Femur (tissue), 1 donor: ENCODE measurements at regions not wholly inside any gene's neighbourhood (a gene's known extent, or its start where the extent isn't known, plus 50 kb on each side); places are given as distances from the start of the nearest gene placed in this dataset.

Experiments used
- DNase-seq: peaks from one replicate; pipeline ENCODE4 v3.0.0-alpha.2; 2017

- DNase-seq: no peak
These were observed 104.0 kb upstream of the WNT4 start for GRCh38 chr1:22246755-22247480.

DNA sequence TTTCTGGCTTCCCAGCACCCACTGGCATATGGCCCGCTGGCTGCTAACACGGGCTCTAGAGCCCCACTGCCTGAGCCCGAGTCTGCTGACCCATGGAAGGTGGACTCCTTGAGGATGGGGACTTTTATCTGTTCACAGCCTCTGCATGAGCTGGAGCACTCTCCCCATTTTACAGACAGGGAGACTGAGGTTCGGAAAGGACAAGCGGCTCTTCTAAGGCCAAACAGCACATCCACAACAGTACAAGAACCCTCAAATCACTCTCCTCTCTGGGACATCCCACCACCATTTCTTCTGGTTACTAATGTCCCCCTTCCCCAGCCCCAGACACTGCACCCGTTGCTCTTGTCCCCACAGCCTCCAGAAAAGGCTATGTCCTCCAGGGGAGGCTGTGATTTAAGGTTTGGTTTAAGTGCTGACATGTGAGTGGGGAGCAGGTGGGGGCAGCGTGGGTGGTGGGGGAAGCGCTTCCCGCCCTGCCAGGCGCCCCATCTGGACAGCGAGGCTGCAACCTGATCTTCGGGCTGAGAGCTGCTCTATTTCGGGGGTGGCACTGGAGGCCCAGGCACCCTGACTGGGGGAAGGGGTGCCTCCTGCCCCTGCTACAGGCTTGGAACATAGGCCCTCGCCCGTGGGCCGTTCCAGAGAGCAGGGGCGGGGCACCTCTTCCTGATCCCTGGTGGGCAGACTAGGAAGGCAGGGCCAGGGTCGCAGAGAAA, 104.8 kb upstream of the WNT4 start:
- no peak for DNase-seq

DNA sequence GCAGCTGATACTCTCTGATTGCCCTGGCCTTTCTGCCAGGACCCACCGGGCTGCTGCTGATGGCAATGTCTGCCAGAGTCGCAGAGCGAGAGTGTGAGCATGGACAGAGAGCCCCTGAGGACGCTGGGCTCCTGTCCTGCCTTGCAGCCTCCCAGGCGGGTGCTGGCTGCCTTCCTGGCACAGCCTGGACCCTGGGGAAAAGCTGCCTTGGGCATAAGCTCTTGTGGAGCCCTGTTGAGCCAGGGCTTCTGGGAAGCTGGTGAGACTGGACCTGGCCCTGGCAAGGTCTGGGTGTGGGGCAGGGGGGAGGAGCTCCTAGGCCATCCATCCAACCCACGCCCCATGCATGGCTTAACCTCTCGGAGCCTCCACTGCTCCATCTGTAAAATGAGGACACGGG, 105.8 kb upstream of the WNT4 start:
- DNase-seq: no peak

GRCh38 chr1:22249928-22250680, 107.2 kb upstream of the WNT4 start:
- no peak for DNase-seq

DNA sequence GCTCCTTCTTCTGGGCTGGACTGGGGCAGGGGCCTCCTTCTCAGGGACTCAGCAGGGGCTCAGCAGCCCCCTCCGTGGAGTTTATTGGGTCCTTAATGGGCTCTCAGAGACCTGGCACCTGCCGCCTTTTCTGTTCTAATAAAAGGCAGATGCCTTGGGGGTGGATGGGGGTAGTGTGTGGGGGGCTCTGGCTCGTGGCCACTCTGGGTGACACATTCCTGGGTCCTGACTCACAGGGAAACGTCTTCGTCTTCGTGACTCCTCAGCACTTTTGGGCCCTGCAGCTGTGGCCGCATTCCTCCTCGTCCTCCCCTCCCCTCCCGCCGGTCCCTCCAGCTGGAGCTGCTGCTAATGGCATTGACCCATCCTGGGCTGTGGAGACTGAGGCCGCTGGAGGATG, 107.8 kb upstream of the WNT4 start:
- peak; percentile 53 for DNase-seq

GRCh38 chr1:22252251-22252650, 109.4 kb upstream of the WNT4 start:
- no peak for DNase-seq

DNA sequence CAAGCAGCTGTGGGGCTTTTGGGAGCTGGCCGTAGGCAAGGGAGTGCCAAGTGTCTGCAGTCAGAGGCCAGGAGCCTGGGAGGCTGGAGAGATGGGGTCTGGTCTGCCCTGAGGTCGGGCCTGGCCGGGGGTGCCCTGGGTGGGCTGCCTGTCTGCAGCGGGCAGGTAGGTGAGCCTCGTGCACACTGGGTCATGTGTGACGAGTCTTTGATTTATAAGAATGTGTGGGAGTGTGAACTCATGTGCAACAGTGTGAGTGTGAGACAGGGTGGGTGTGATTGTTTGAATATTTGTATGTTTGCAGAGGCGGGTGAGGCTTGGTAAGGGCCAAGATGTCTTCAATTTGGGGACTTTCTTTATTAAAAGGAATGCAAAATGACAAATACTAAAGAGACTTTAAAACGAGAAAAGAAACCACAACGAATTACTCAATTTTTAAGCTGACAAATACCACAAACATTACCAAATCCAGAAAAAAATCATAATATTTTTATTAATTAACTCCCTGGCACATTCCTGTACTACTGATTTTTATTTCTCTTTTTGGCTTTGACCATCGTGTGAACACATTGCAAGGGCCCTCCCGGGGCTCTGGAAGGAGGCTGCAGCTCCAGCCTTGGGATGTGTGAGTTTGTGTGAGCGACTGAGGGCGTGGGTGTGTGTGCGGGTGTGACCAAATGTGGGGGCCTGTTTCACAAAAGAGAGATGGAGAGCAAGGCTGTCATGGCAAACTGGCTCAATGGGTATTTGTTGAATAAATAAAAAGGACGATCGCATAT, 110.3 kb upstream of the WNT4 start:
- DNase-seq: no peak

- DNase-seq: no peak
These were observed 111.9 kb upstream of the WNT4 start for GRCh38 chr1:22254756-22255155.

DNA sequence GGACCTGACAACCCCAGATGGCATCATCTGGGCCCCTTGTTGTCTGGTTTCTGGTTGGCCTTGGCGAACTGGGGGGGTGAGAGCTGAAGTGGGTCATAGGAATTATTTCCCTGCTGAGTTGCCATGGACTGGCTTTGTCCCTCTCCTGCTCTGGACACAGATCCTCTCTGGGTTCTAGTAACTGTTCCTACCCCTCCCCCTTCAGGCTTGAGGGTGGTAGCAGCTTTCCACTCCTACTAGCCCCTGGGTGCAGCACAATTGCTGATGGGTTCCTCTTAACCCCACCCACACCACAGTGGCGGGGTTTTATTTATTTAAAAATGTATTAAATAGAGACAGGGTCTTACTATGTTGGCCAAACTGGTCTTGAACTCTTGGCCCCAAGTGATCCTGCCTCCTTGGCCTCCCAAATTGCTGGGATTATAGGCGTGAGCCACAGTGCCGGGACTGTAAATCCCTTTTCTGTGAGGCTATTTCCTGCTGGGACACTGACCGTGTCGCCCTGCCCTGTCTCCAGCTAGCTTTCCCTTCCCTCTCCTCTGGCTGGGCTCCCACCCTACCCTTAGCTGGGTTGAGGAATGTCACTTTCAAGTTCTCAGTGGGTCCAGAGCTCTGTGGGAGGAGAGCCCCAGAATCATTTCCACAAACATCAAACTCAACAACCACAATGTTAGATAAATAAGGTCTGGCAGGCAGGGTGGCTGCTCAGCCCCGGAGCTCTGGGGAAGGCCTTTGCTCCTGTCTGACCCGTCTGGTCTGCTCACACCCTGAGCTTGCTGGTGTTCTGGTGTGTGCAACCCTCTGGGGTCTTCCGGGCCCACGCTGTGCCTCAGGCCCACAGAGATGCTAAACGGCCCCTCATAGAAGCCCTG, 112.7 kb upstream of the WNT4 start:
- DNase-seq: no peak

DNA sequence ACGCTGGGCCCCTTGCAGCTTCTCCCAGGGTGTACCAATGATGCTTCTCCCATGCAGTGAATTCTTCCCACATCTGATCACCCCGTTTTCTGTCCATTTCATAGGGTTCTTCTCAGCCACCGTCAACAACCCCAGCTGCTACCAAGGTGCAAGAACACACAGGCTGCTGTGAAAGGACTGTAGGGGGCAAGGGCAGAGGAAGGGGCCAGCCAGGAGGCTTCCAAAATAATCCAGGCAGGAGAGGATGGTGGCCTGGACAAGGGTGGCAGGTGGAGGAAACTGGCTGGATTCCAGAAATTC, 113.3 kb upstream of the WNT4 start:
- no peak for DNase-seq

- DNase-seq: no peak
These were observed 114.7 kb upstream of the WNT4 start for GRCh38 chr1:22257290-22258275.

GRCh38 chr1:22258698-22259097, 115.8 kb upstream of the WNT4 start:
- DNase-seq: no peak

GRCh38 chr1:22259551-22260282, 116.8 kb upstream of the WNT4 start:
- DNase-seq: no peak

DNA sequence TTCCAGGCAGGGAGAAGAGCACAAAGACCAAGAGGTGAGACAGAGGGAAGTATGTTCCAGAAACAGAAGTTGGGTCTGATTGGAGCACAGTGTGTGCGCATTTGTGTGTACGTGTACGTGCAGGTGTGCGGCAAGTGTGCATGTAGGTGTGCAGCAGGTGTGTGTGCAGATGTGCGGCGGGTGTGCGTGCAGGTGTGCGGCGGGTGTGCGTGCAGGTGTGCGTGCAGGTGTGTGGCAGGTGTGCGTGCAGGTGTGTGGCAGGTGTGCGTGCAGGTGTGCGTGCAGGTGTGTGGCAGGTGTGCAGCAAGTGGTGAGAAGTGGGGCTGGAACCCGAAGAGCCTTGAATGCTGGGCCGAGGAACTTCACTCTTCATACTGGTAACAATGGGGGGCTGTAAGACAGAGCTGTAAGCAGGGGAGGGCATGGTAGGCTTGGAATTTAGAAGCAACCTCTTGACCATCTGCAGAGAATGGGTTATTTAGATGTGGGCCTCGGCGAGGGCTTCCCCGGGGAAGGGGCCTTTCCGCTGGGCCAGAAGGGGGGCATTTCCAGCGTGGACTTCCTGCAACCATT, 118.0 kb upstream of the WNT4 start:
- no peak for DNase-seq

DNA sequence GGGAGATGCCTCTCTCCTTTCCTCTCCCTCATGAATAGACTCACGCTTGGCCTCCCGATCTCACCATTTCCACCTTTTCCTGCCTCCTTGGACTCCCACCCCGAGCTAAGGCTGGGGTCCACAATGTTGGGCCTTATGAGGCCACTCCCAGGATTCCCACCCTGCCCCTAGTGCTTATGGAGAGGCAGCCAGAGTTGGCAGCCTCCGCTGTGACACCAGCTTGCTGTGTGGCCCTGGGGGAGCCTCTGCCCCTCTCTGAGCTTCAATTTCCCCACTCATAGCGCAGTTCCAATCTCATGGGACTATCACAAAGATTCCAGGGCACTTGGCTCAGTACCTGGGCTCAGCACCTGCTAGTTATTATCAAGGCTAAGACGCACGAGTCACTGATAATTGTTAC, 118.7 kb upstream of the WNT4 start:
- no peak for DNase-seq

GRCh38 chr1:22262583-22262982, 119.7 kb upstream of the WNT4 start:
- DNase-seq: no peak

GRCh38 chr1:22263359-22263758, 120.5 kb upstream of the WNT4 start:
- no peak for DNase-seq

GRCh38 chr1:22264464-22265341, 121.8 kb upstream of the WNT4 start:
- DNase-seq: no peak

- no peak for DNase-seq
These were observed 123.2 kb upstream of the WNT4 start for GRCh38 chr1:22266141-22266540.
